ENCODE measurements at regions not wholly inside any gene's neighbourhood (a gene's known extent, or its start where the extent isn't known, plus 50 kb on each side); places are given as distances from the start of the nearest gene placed in this dataset.
A peak's percentile ranks its signal among the peaks of the same experiment; 100 is the strongest.

GRCh38 chr3:132987396-132987795, 50.8 kb upstream of the TMEM108 start:
- no peak for DNase-seq (ENCODE audit: low read depth in 1 of 2, low spot score in 1 of 2)
- no peak for TF ChIP-seq CTCF (IDR thresholded peaks at IDR 0.05; ENCODE audit: low read depth, low read length)

GRCh38 chr3:132984181-132984580, 54.0 kb upstream of the TMEM108 start:
- peak in 1 of 2 donors; percentile 8 for DNase-seq (ENCODE audit: low read depth in 1 of 2, low spot score in 1 of 2)
- H3K27ac ChIP-seq, result no peak overlapping the region

More at GRCh38 chr3:132987396-132987795, 50.8 kb upstream of the TMEM108 start:
- H3K27ac ChIP-seq, result no peak overlapping the region
- no peaks in the 10 kb centered on the region for H3K9me3 ChIP-seq (ENCODE audit: low read depth)
- H3K27me3 ChIP-seq, result no peaks in the 10 kb centered on the region
- H3K36me3 ChIP-seq, result no peaks in the 10 kb centered on the region
- no peaks in the 10 kb centered on the region for H3K4me1 ChIP-seq (ENCODE audit: low read depth)
- H3K4me3 ChIP-seq, result no peak overlapping the region

GRCh38 chr3:132983143-132983770, 54.9 kb upstream of the TMEM108 start:
- no peak for DNase-seq (ENCODE audit: low read depth in 1 of 2, low spot score in 1 of 2)
- no peak for TF ChIP-seq CTCF (IDR thresholded peaks at IDR 0.05; ENCODE audit: low read depth, low read length)
- H3K9me3 ChIP-seq (ENCODE audit: low read depth), result no peaks in the 10 kb centered on the region
- H3K4me3 ChIP-seq, result no peak overlapping the region
- H3K4me1 ChIP-seq (ENCODE audit: low read depth), result no peaks in the 10 kb centered on the region
- H3K36me3 ChIP-seq, result no peaks in the 10 kb centered on the region
- no peak overlapping the region for H3K27ac ChIP-seq
- H3K27me3 ChIP-seq, result no peaks in the 10 kb centered on the region

More at GRCh38 chr3:132984181-132984580, 54.0 kb upstream of the TMEM108 start:
- Histone ChIP-seq H3K27me3 (no peaks in the 10 kb centered on the region), H3K36me3 (no peaks in the 10 kb centered on the region), H3K9me3 (ENCODE audit: low read depth) (no peaks in the 10 kb centered on the region), H3K4me3 (no peak overlapping the region), H3K4me1 (ENCODE audit: low read depth) (no peaks in the 10 kb centered on the region)
- TF ChIP-seq CTCF (IDR thresholded peaks at IDR 0.05; ENCODE audit: low read depth, low read length), result no peak

GRCh38 chr3:132981719-132982118, 56.5 kb upstream of the TMEM108 start:
- Histone ChIP-seq H3K4me3 (no peak overlapping the region), H3K36me3 (no peaks in the 10 kb centered on the region), H3K27ac (no peak overlapping the region), H3K27me3 (no peaks in the 10 kb centered on the region), H3K4me1 (ENCODE audit: low read depth) (no peaks in the 10 kb centered on the region), H3K9me3 (ENCODE audit: low read depth) (no peaks in the 10 kb centered on the region)
- TF ChIP-seq CTCF (IDR thresholded peaks at IDR 0.05; ENCODE audit: low read depth, low read length), result no peak
- no peak for DNase-seq (ENCODE audit: low read depth in 1 of 2, low spot score in 1 of 2)

GRCh38 chr3:132980102-132980501, 58.1 kb upstream of the TMEM108 start:
- H3K4me3 ChIP-seq, result no peak overlapping the region
- H3K27me3 ChIP-seq, result no peaks in the 10 kb centered on the region
- H3K9me3 ChIP-seq (ENCODE audit: low read depth), result no peaks in the 10 kb centered on the region
- H3K36me3 ChIP-seq, result no peaks in the 10 kb centered on the region
- DNase-seq (ENCODE audit: low read depth in 1 of 2, low spot score in 1 of 2), result no peak
- H3K27ac ChIP-seq, result no peak overlapping the region
- TF ChIP-seq CTCF (IDR thresholded peaks at IDR 0.05; ENCODE audit: low read depth, low read length), result no peak
- H3K4me1 ChIP-seq (ENCODE audit: low read depth), result no peaks in the 10 kb centered on the region
